OCI-LY7 (cell line): ENCODE measurements at regions not wholly inside any gene's neighbourhood (a gene's known extent, or its start where the extent isn't known, plus 50 kb on each side); places are given as distances from the start of the nearest gene placed in this dataset.

Experiments
- BruUV-seq: library from RNA; stranded (reverse); fragments of 400-500 nt; replicated peaks from 2 replicates; lab custom pipeline; 2021; lab: Mats Ljungman, UMichigan
- CTCF ChIA-PET: fragments of 300-600 bp; sonication (Branson Sonifier 250); formaldehyde crosslinking; loops from one replicate; lab custom pipeline; 2022; ENCODE audit warnings: antibody characterized with exemption; ENCODE audit not compliant: unreplicated experiment; lab: Charles Lee
- POLR2A ChIA-PET: fragments of 300-600 bp; sonication (Branson Sonifier 250); formaldehyde crosslinking; loops from one replicate; lab custom pipeline; 2022; ENCODE audit warnings: antibody characterized with exemption; lab: Charles Lee
- DNase-seq: peaks from one replicate; pipeline ENCODE4 v3.0.0-alpha.2; 2015; ENCODE audit warnings: low spot score
- H2AFZ ChIP-seq: fragments of 200-600 bp; sonication (generic), shearing (Covaris generic); 2 replicates; pipeline ENCODE4 v1.6.1; 2014; ENCODE audit warnings: mild to moderate bottlenecking, antibody characterized with exemption, low read length, moderate library complexity
- H3K27ac ChIP-seq: fragments of 200-600 bp; sonication (generic); 2 replicates; pipeline ENCODE4 v1.5.1; 2014; ENCODE audit warnings: mixed run types, low read depth, mild to moderate bottlenecking, moderate library complexity, low read length, inconsistent platforms; ENCODE audit not compliant: poor library complexity, severe bottlenecking
- H3K36me3 ChIP-seq: fragments of 200-600 bp; sonication (generic); 2 replicates; pipeline ENCODE4 v1.6.1; 2014; ENCODE audit warnings: mild to moderate bottlenecking, antibody characterized with exemption, low read length, moderate library complexity, mixed read lengths; ENCODE audit not compliant: insufficient read depth
- H3K4me1 ChIP-seq: fragments of 200-600 bp; sonication (generic); 2 replicates; pipeline ENCODE4 v1.5.1; 2014; ENCODE audit warnings: mild to moderate bottlenecking, low read length; ENCODE audit not compliant: insufficient read depth, poor library complexity, severe bottlenecking
- H3K4me2 ChIP-seq: fragments of 200-600 bp; sonication (generic); 2 replicates; pipeline ENCODE4 v1.6.1; 2014; ENCODE audit warnings: mild to moderate bottlenecking, low read length
- H3K4me3 ChIP-seq: fragments of 200-600 bp; sonication (generic); 2 replicates; pipeline ENCODE4 v1.5.1; 2014; ENCODE audit warnings: mild to moderate bottlenecking, low read depth, low read length; ENCODE audit not compliant: poor library complexity, severe bottlenecking
- H3K79me2 ChIP-seq: fragments of 200-600 bp; sonication (generic); 2 replicates; pipeline ENCODE4 v1.6.1; 2016; ENCODE audit warnings: low read depth, mild to moderate bottlenecking, low read length, moderate library complexity, mixed read lengths; ENCODE audit not compliant: insufficient read depth
- H3K9me2 ChIP-seq: fragments of 200-600 bp; sonication (generic); 2 replicates; pipeline ENCODE4 v1.6.1; 2016; ENCODE audit warnings: mild to moderate bottlenecking, low read length, mixed read lengths; ENCODE audit not compliant: insufficient read depth
- H3K9me3 ChIP-seq: fragments of 200-600 bp; sonication (generic); 2 replicates; pipeline ENCODE4 v1.6.1; 2014; ENCODE audit warnings: mild to moderate bottlenecking, mixed run types, low read length, mixed read lengths
- H4K20me1 ChIP-seq: fragments of 200-600 bp; sonication (generic); 2 replicates; pipeline ENCODE4 v1.6.1; 2014; ENCODE audit warnings: mild to moderate bottlenecking, antibody characterized with exemption, low read length, moderate library complexity, mixed read lengths; ENCODE audit not compliant: insufficient read depth
- CTCF ChIP-seq: fragments of 200-600 bp; sonication (generic); conservative IDR thresholded peaks from 2 replicates; pipeline ENCODE4 v1.5.1; 2014; ENCODE audit warnings: mild to moderate bottlenecking, antibody characterized with exemption, low read length, moderate library complexity, mixed read lengths
- EZH2phosphoT487 ChIP-seq: fragments of 200-600 bp; sonication (generic); IDR thresholded peaks from 2 replicates; pipeline ENCODE4 v1.6.1; 2018; ENCODE audit warnings: low read depth, borderline replicate concordance, mild to moderate bottlenecking, mixed run types, antibody characterized with exemption, low read length, moderate library complexity, mixed read lengths
- intact Hi-C: fragments of 100-400 bp; cut with micrococcal nuclease; formaldehyde crosslinking; loops from one replicate; pipeline ENCODE4 v1.10.0; 2022; ENCODE audit not compliant: unreplicated experiment

GRCh38 chr14:65164068-65164824 lies 61.9 kb upstream of the MAX start:
- no peaks in the 10 kb centered on the region for H3K9me3 ChIP-seq
- intact Hi-C loops = loop anchor here (1.0 to 2.0 kb wide), 6 partner anchors 122 to 906 kb away; partner anchors contain the start of gene FNTB
- BruUV-seq = no TSS peak
- peak; percentile 79 for DNase-seq
- H4K20me1 ChIP-seq = no peaks in the 10 kb centered on the region
- H3K36me3 ChIP-seq = no peaks in the 10 kb centered on the region
- H3K79me2 ChIP-seq = no peaks in the 10 kb centered on the region
- TF ChIP-seq CTCF = peak; percentile 99
- no peak for TF ChIP-seq EZH2phosphoT487
- ChIA-PET POLR2A (interaction anchor here (0.5 to 1.2 kb wide), 5 partner anchors 41 to 619 kb away, joined by 3 to 6 read pairs (median 3); no protein-coding TSS in a partner anchor), CTCF (interaction anchor here (0.6 to 1.1 kb wide), 4 partner anchors 122 to 660 kb away, joined by 3 to 4 read pairs (median 4); no protein-coding TSS in a partner anchor)
- peaks cover 53% of the 10 kb centered on the region for H3K4me1 ChIP-seq
- peak overlapping the region; percentile 33; the same call in 1 of the 2 replicates for H2AFZ ChIP-seq
- H3K27ac ChIP-seq = peak overlapping the region; percentile 17
- peak overlapping the region; percentile 13 for H3K4me2 ChIP-seq
- H3K9me2 ChIP-seq = no peaks in the 10 kb centered on the region
- no peak overlapping the region for H3K4me3 ChIP-seq

GRCh38 chr14:65164825-65165135 lies 62.5 kb upstream of the MAX start:
- Histone ChIP-seq H4K20me1 (no peaks in the 10 kb centered on the region), H3K36me3 (no peaks in the 10 kb centered on the region), H3K9me2 (no peaks in the 10 kb centered on the region), H3K4me2 (peak overlapping the region; percentile 13; the same call in 1 of the 2 replicates), H2AFZ (peak overlapping the region; percentile 33; the same call in 1 of the 2 replicates), H3K4me1 (peaks cover 53% of the 10 kb centered on the region), H3K9me3 (no peaks in the 10 kb centered on the region), H3K27ac (peak overlapping the region; percentile 17), H3K4me3 (no peak overlapping the region), H3K79me2 (no peaks in the 10 kb centered on the region)
- ChIA-PET CTCF (interaction anchor here (0.9 to 1.1 kb wide), 2 partner anchors 165 to 660 kb away, joined by 3 to 4 read pairs; no protein-coding TSS in a partner anchor), POLR2A (interaction anchor here (0.5 to 1.1 kb wide), 5 partner anchors 120 to 619 kb away, joined by 3 to 5 read pairs (median 3); no protein-coding TSS in a partner anchor)
- no TSS peak for BruUV-seq
- intact Hi-C loops = loop anchor here (1.0 to 5.0 kb wide), 7 partner anchors 122 to 906 kb away; partner anchors contain the start of gene FNTB
- no peak for DNase-seq
- TF ChIP-seq CTCF (no peak), EZH2phosphoT487 (no peak)
